ENCODE measurements at regions not wholly inside any gene's neighbourhood (a gene's known extent, or its start where the extent isn't known, plus 50 kb on each side); places are given as distances from the start of the nearest gene placed in this dataset.

- TF ChIP-seq CTCF (optimal IDR thresholded peaks at IDR 0.05 in 1 of 3, IDR thresholded peaks at IDR 0.05 in 1 of 3, conservative IDR thresholded peaks at IDR 0.05 in 1 of 3; ENCODE audit: extremely low read depth in 1 of 3, insufficient read depth in 2 of 3, low read length in 3 of 3) (no peak), EZH2 (IDR thresholded peaks at IDR 0.05; ENCODE audit: low read length) (no peak)
Measured at GRCh38 chr14:104429291-104429861, 150.2 kb upstream of the C14orf180 start.
